CD4-positive, alpha-beta T cell treated with Interleukin-6 for 4 hours (primary cell): ENCODE measurements at regions not wholly inside any gene's neighbourhood (a gene's known extent, or its start where the extent isn't known, plus 50 kb on each side); places are given as distances from the start of the nearest gene placed in this dataset.
"Not testable (repeated sequence)": the region's sequence is repeated elsewhere in the genome, so short reads cannot be mapped to it uniquely, and the experiment has no call there.

ENCODE experiments used
- DNase-seq: peaks from one replicate; pipeline ENCODE4 v3.0.0-alpha.2; 2020; ENCODE audit warnings: mixed read lengths

GRCh38 chr13:80171096-80171495 lies 169.8 kb downstream of the SPRY2 start:
- DNase-seq, result no peak

- DNase-seq, result no peak
Observed at GRCh38 chr13:80168089-80168850, 172.7 kb downstream of the SPRY2 start.

GRCh38 chr13:80166352-80166751 lies 174.6 kb downstream of the SPRY2 start:
- DNase-seq, result no peak

- DNase-seq, result no peak
Observed at GRCh38 chr13:80164462-80164861, 176.5 kb downstream of the SPRY2 start.

- no peak for DNase-seq
Observed at GRCh38 chr13:80161896-80162295, 179.0 kb downstream of the SPRY2 start.

GRCh38 chr13:80161219-80161618 lies 179.7 kb downstream of the SPRY2 start:
- no peak for DNase-seq

GRCh38 chr13:80160110-80160509 lies 180.8 kb downstream of the SPRY2 start:
- DNase-seq, result no peak

- no peak for DNase-seq
Observed at GRCh38 chr13:80157261-80157932, 183.5 kb downstream of the SPRY2 start.

GRCh38 chr13:80152142-80152541 lies 188.8 kb downstream of the SPRY2 start:
- not testable (repeated sequence) for DNase-seq

GRCh38 chr13:80151016-80151415 lies 189.9 kb downstream of the SPRY2 start:
- no peak for DNase-seq

GRCh38 chr13:80149736-80150135 lies 191.2 kb downstream of the SPRY2 start:
- DNase-seq, result no peak

GRCh38 chr13:80145171-80145690 lies 195.7 kb downstream of the SPRY2 start:
- no peak for DNase-seq

- no peak for DNase-seq
Observed at GRCh38 chr13:80144493-80144892, 196.4 kb downstream of the SPRY2 start.

- DNase-seq, result no peak
Observed at GRCh38 chr13:80141123-80141849, 199.6 kb downstream of the SPRY2 start.

- DNase-seq, result no peak
Observed at GRCh38 chr13:80140685-80141084, 200.2 kb downstream of the SPRY2 start.

- DNase-seq, result no peak
Observed at GRCh38 chr13:80139196-80139595, 201.7 kb downstream of the SPRY2 start.

- no peak for DNase-seq
Observed at GRCh38 chr13:80137994-80138393, 202.9 kb downstream of the SPRY2 start.

- DNase-seq, result no peak
Observed at GRCh38 chr13:80134346-80134745, 206.6 kb downstream of the SPRY2 start.

- DNase-seq, result no peak
Observed at GRCh38 chr13:80133631-80134261, 207.2 kb downstream of the SPRY2 start.

- DNase-seq, result no peak
Observed at GRCh38 chr13:80132741-80133601, 208.0 kb downstream of the SPRY2 start.

- DNase-seq, result no peak
Observed at GRCh38 chr13:80131204-80131603, 209.7 kb downstream of the SPRY2 start.
